ENCODE measurements at regions not wholly inside any gene's neighbourhood (a gene's known extent, or its start where the extent isn't known, plus 50 kb on each side); places are given as distances from the start of the nearest gene placed in this dataset.
"Not testable (repeated sequence)": the region's sequence is repeated elsewhere in the genome, so short reads cannot be mapped to it uniquely, and the experiment has no call there.

DNA sequence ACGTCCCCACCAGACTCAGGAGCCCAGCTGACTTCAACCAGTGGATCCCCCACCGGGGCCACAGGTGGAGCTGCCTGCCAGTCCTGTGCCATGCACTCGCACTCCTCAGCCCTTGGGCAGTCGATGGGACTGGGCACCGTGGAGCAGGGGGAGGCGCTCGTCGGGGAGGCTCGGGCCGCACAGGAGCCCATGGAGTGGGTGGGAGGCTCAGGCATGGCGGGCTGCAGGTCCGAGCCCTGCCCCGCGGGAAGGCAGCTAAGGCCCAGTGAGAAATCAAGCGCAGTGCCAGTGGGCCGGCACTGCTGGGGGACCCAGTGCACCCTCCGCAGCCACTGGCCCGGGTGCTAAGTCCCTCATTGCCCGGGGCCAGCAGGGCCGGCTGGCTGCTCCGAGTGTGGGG is 52.3 kb upstream of the LRRC30 start:
- not testable (repeated sequence) for TF ChIP-seq POLR2A (IDR thresholded peaks at IDR 0.05)
- TF ChIP-seq, protein P1, sequence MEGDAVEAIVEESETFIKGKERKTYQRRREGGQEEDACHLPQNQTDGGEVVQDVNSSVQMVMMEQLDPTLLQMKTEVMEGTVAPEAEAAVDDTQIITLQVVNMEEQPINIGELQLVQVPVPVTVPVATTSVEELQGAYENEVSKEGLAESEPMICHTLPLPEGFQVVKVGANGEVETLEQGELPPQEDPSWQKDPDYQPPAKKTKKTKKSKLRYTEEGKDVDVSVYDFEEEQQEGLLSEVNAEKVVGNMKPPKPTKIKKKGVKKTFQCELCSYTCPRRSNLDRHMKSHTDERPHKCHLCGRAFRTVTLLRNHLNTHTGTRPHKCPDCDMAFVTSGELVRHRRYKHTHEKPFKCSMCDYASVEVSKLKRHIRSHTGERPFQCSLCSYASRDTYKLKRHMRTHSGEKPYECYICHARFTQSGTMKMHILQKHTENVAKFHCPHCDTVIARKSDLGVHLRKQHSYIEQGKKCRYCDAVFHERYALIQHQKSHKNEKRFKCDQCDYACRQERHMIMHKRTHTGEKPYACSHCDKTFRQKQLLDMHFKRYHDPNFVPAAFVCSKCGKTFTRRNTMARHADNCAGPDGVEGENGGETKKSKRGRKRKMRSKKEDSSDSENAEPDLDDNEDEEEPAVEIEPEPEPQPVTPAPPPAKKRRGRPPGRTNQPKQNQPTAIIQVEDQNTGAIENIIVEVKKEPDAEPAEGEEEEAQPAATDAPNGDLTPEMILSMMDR (IDR thresholded peaks at IDR 0.05), result not testable (repeated sequence)

Measured in sigmoid colon (tissue), 3 donors.